ENCODE measurements at regions not wholly inside any gene's neighbourhood (a gene's known extent, or its start where the extent isn't known, plus 50 kb on each side); places are given as distances from the start of the nearest gene placed in this dataset.
"Not testable (repeated sequence)": the region's sequence is repeated elsewhere in the genome, so short reads cannot be mapped to it uniquely, and the experiment has no call there.

DNA sequence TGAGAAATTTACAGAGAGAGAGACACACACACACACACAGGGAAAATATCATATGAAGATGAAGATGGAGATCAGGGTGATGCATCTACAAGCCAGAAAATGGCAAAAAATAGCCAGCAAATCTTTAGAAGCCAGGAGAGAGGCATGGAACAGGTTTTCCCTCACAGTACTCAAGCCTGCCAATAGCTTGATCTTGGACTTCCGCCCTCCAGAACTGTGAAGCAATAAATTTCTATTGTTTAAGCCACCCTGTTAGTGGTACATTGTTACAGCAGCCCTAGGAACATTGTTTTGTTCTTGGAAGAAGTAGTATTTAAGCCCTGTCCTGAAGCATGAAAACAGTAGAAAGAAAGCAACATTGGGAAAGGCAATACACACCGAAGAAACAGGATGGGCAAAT lies 292.0 kb upstream of the LRP1B start:
- Mint-ChIP-seq H3K36me3 (ENCODE audit: low read depth) (no peaks in the 10 kb centered on the region), H3K27me3 (no peaks in the 10 kb centered on the region), H3K4me1 (no peaks in the 10 kb centered on the region), H3K4me3 (no peak overlapping the region), H3K9me3 (no peaks in the 10 kb centered on the region), H3K27ac (no peak overlapping the region)
- POLR2A ChIA-PET, result no interaction called here
- CTCF ChIA-PET, result no interaction called here
- no peak for DNase-seq

DNA sequence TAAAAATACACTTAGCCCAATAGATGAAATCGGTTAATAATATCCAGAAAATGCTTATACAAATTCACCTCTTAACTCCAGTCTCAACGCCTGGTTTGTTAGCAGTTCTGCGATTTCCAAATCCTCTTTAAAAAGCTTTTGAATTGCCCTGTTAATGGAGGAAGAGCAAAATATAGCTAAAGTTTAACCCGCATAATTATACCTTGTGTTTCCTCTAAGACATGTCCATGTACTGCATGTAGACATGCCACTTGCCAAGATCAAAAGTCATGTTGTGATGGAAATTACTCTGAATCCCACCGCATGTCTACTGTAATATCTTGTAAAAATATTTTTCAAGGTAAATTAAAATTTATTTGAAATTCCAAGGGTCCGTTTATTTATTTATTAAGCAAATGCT lies 291.2 kb upstream of the LRP1B start:
- Mint-ChIP-seq H3K9me3 (no peaks in the 10 kb centered on the region), H3K4me3 (no peak overlapping the region), H3K27me3 (no peaks in the 10 kb centered on the region), H3K36me3 (ENCODE audit: low read depth) (no peaks in the 10 kb centered on the region), H3K27ac (no peak overlapping the region), H3K4me1 (no peaks in the 10 kb centered on the region)
- CTCF ChIA-PET, result no interaction called here
- DNase-seq, result no peak
- POLR2A ChIA-PET, result no interaction called here

DNA sequence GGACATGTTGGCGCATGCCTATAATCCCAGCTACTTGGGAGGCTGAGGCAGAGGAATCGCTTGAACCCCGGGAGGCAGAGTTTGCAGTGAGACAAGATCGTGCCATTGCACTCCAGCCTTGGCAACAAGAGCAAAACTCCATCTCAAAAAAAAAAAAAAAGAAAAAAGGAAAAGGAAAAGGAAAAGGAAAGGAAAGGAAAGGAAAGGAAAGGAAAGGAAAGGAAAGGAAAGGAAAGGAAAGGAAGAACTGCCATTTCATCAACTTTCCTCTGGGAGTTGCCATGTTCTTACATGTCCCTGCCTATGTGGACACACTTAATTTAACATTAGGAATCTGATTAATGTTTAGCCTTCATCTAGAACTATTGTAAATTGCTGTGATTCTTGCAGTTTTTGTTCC lies 287.9 kb upstream of the LRP1B start:
- CTCF ChIA-PET; H3K27ac Mint-ChIP-seq; H3K27me3 Mint-ChIP-seq; H3K9me3 Mint-ChIP-seq; H3K4me1 Mint-ChIP-seq; POLR2A ChIA-PET; H3K36me3 Mint-ChIP-seq (ENCODE audit: low read depth); DNase-seq; H3K4me3 Mint-ChIP-seq: not testable (repeated sequence)

DNA sequence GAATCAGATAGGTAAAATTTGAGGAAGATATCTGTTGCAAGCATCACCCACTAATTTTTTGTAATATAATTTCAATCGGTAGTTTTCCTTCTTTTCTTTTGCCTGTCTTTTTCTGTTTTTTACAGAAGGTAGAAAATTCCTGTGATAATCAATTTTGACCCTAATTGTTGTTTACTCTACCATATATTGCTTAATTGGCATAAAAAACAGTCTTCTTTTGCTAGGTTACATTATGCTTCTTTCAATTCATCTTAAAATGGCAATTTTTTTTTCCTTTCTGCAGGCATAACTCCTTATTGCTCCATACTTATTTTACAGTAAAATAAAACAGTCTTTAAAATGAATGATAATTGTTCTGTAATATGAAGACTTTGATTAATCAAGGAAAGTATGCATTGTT lies 286.2 kb upstream of the LRP1B start:
- DNase-seq, result no peak
- CTCF ChIA-PET, result no interaction called here
- H3K4me1 Mint-ChIP-seq, result no peaks in the 10 kb centered on the region
- H3K27me3 Mint-ChIP-seq, result no peaks in the 10 kb centered on the region
- POLR2A ChIA-PET, result no interaction called here
- no peak overlapping the region for H3K27ac Mint-ChIP-seq
- no peaks in the 10 kb centered on the region for H3K9me3 Mint-ChIP-seq
- H3K4me3 Mint-ChIP-seq, result no peak overlapping the region
- H3K36me3 Mint-ChIP-seq (ENCODE audit: low read depth), result no peaks in the 10 kb centered on the region

DNA sequence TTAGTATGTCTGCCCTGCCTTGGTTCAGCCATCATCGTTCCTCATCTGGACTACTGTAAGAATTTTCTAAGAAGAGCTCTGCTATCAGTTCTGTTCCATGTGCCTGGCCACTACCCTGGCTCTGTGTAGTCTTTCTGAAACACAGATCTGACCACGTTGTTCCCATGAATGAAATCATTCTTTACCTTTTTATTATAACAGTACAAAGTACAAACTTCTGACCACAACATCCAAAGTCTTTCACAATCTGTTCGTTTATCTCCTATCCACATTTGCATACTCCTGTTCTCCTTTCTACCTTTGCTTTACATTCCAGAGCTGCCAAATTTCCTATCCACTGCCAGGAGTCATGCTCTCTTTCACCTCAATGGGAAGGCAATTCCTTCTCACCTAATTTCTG lies 284.6 kb upstream of the LRP1B start:
- POLR2A ChIA-PET, result no interaction called here
- CTCF ChIA-PET, result no interaction called here
- H3K4me1 Mint-ChIP-seq, result no peaks in the 10 kb centered on the region

GRCh38 chr2:142398212-142398611 lies 267.4 kb upstream of the LRP1B start:
- H3K4me1 Mint-ChIP-seq, result no peaks in the 10 kb centered on the region
- no peaks in the 10 kb centered on the region for H3K27me3 Mint-ChIP-seq
- DNase-seq, result no peak
- no peak overlapping the region for H3K27ac Mint-ChIP-seq
- POLR2A ChIA-PET, result no interaction called here
- H3K4me3 Mint-ChIP-seq, result no peak overlapping the region
- H3K9me3 Mint-ChIP-seq, result peaks cover 20% of the 10 kb centered on the region
- H3K36me3 Mint-ChIP-seq (ENCODE audit: low read depth), result no peaks in the 10 kb centered on the region
- CTCF ChIA-PET, result no interaction called here

More for the DNA sequence above, 284.6 kb upstream of the LRP1B start:
- no peak for DNase-seq
- Mint-ChIP-seq H3K9me3 (no peaks in the 10 kb centered on the region), H3K27ac (no peak overlapping the region), H3K36me3 (ENCODE audit: low read depth) (no peaks in the 10 kb centered on the region), H3K27me3 (no peaks in the 10 kb centered on the region), H3K4me3 (no peak overlapping the region)

DNA sequence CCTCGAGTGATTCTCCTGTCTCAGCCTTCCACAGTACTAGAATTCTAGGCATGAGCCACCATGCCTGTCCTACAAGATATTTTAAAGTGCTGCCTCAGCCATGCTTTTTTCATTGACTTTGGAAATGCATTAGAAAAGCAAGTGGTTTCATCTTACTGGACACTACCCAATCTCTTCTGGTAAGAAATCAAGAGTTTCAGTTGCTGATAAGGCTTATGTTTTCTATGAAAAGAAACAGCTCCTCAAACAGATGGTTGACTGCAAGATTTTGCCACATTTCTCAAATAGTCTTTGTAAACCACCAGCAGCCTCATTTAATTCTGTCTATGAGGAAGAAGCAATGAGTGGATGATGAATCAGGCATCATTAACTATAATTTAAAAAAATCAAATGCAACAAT lies 264.5 kb upstream of the LRP1B start:
- H3K4me3 Mint-ChIP-seq, result no peak overlapping the region
- H3K27me3 Mint-ChIP-seq, result no peaks in the 10 kb centered on the region
- H3K4me1 Mint-ChIP-seq, result no peaks in the 10 kb centered on the region
- CTCF ChIA-PET, result no interaction called here
- no peak for DNase-seq
- H3K36me3 Mint-ChIP-seq (ENCODE audit: low read depth), result no peaks in the 10 kb centered on the region
- H3K9me3 Mint-ChIP-seq, result peaks cover 14% of the 10 kb centered on the region
- POLR2A ChIA-PET, result no interaction called here
- no peak overlapping the region for H3K27ac Mint-ChIP-seq

DNA sequence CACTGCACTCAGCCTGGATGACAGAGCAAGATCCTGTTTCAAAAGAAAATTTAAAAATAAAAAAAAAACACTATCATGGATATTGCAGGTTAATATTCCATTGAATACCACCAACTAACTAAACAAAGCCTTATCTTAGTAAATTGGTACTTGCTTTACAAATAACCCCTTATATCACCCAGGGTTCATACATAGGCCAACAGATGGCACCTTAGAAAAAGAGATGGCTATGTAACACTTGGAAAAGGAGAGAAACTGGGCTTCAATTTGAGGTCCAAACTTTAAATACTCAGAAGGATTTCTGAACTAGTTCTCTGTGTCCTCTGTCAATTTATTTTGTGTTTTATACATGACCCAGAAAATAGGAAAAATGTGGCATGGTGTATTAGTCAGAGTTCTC lies 249.6 kb upstream of the LRP1B start:
- Mint-ChIP-seq H3K36me3 (ENCODE audit: low read depth) (no peaks in the 10 kb centered on the region), H3K27me3 (no peaks in the 10 kb centered on the region), H3K4me3 (no peak overlapping the region), H3K27ac (no peak overlapping the region), H3K4me1 (no peaks in the 10 kb centered on the region), H3K9me3 (no peaks in the 10 kb centered on the region)
- no peak for DNase-seq
- CTCF ChIA-PET, result no interaction called here
- POLR2A ChIA-PET, result no interaction called here

DNA sequence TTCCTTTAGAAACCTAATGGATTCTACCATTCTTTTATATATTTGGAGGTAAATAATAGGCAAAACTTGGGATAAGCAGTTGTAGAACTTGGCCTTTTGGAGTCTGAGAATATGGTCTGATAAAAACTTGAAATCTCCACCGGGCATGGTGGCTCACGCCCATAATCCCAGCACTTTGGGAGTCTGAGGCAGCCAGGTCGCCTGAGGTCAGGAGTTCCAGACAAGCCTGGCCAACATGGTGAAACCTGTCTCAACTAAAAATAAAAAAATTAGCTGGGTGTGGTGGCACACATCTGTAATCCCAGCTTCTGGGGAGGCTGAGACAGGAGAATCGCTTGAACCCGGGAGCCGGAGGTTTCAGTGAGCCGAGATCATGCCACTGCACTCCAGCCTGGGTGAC lies 231.3 kb upstream of the LRP1B start:
- H3K27ac Mint-ChIP-seq; H3K9me3 Mint-ChIP-seq; H3K36me3 Mint-ChIP-seq (ENCODE audit: low read depth); H3K27me3 Mint-ChIP-seq; POLR2A ChIA-PET; H3K4me3 Mint-ChIP-seq; H3K4me1 Mint-ChIP-seq; CTCF ChIA-PET; DNase-seq: not testable (repeated sequence)

DNA sequence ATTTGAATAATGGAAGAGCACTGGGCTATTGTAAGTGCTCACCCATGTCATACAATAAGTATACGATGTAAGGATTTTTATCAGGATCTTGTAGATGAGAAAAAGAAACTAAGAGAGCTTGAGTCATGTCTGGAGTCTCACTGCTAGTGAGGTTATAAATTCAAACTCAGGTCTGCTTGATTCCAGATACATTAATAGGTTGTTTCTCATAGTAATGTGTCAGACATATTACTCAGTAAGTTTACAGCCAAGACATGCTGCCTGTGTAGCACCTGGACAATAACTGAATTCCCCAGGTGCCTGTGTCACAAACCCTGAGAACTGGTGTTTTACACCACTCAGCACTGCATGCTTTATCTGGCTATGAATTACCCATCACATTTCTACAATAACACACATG lies 216.9 kb upstream of the LRP1B start:
- DNase-seq, result no peak
- no peak overlapping the region for H3K4me3 Mint-ChIP-seq
- no peak overlapping the region for H3K27ac Mint-ChIP-seq
- no peaks in the 10 kb centered on the region for H3K4me1 Mint-ChIP-seq
- H3K27me3 Mint-ChIP-seq, result no peaks in the 10 kb centered on the region
- POLR2A ChIA-PET, result no interaction called here
- CTCF ChIA-PET, result no interaction called here
- H3K36me3 Mint-ChIP-seq (ENCODE audit: low read depth), result no peaks in the 10 kb centered on the region
- no peaks in the 10 kb centered on the region for H3K9me3 Mint-ChIP-seq

- H3K27ac Mint-ChIP-seq, result no peak overlapping the region
- DNase-seq, result no peak
- POLR2A ChIA-PET, result no interaction called here
- H3K27me3 Mint-ChIP-seq, result no peaks in the 10 kb centered on the region
- H3K4me1 Mint-ChIP-seq, result no peaks in the 10 kb centered on the region
- CTCF ChIA-PET, result no interaction called here
- peaks cover 2% of the 10 kb centered on the region for H3K9me3 Mint-ChIP-seq
- no peak overlapping the region for H3K4me3 Mint-ChIP-seq
- H3K36me3 Mint-ChIP-seq (ENCODE audit: low read depth), result no peaks in the 10 kb centered on the region
Observed at GRCh38 chr2:142339261-142339660, 208.4 kb upstream of the LRP1B start.

DNA sequence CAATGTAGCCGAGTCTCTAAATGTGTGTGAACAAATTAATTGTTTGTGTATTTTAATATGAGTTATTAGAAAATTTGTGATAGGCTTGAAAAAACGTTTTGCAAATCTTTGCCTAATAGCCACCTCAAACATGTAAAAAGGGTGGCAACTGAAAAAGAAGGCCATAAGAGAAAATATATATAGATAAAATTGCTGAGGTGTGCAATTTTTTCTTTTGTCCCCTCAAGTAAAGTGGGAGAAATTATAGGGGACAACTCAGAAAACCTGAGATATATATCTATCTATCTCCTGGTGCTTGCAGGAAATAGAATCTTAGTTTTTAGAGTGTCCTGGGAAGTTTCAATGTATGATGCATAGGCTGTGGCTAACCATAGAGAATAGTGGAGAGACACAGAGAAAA lies 201.4 kb upstream of the LRP1B start:
- H3K36me3 Mint-ChIP-seq (ENCODE audit: low read depth), result no peaks in the 10 kb centered on the region
- DNase-seq, result no peak
- no peaks in the 10 kb centered on the region for H3K4me1 Mint-ChIP-seq
- no peaks in the 10 kb centered on the region for H3K9me3 Mint-ChIP-seq
- H3K27ac Mint-ChIP-seq, result no peak overlapping the region
- H3K4me3 Mint-ChIP-seq, result no peak overlapping the region
- POLR2A ChIA-PET, result no interaction called here
- CTCF ChIA-PET, result no interaction called here
- no peaks in the 10 kb centered on the region for H3K27me3 Mint-ChIP-seq

GRCh38 chr2:142330458-142330857 lies 199.6 kb upstream of the LRP1B start:
- ChIA-PET POLR2A (no interaction called here), CTCF (no interaction called here)
- no peak overlapping the region for H3K4me3 Mint-ChIP-seq
- no peak overlapping the region for H3K27ac Mint-ChIP-seq
- no peaks in the 10 kb centered on the region for H3K36me3 Mint-ChIP-seq (ENCODE audit: low read depth)
- no peak for DNase-seq
- no peaks in the 10 kb centered on the region for H3K9me3 Mint-ChIP-seq
- no peaks in the 10 kb centered on the region for H3K4me1 Mint-ChIP-seq
- no peaks in the 10 kb centered on the region for H3K27me3 Mint-ChIP-seq

GRCh38 chr2:142325870-142326269 lies 195.1 kb upstream of the LRP1B start:
- Mint-ChIP-seq H3K4me1 (no peaks in the 10 kb centered on the region), H3K9me3 (no peaks in the 10 kb centered on the region), H3K27me3 (no peaks in the 10 kb centered on the region), H3K36me3 (ENCODE audit: low read depth) (no peaks in the 10 kb centered on the region), H3K27ac (no peak overlapping the region), H3K4me3 (no peak overlapping the region)
- CTCF ChIA-PET, result no interaction called here
- no peak for DNase-seq
- POLR2A ChIA-PET, result no interaction called here

GRCh38 chr2:142323206-142323605 lies 192.4 kb upstream of the LRP1B start:
- peaks cover 2% of the 10 kb centered on the region for H3K9me3 Mint-ChIP-seq

More at GRCh38 chr2:142323206-142323605, 192.4 kb upstream of the LRP1B start:
- Mint-ChIP-seq H3K27ac (no peak overlapping the region), H3K4me3 (no peak overlapping the region), H3K4me1 (no peaks in the 10 kb centered on the region), H3K27me3 (no peaks in the 10 kb centered on the region), H3K36me3 (ENCODE audit: low read depth) (no peaks in the 10 kb centered on the region)
- CTCF ChIA-PET, result no interaction called here
- POLR2A ChIA-PET, result no interaction called here
- no peak for DNase-seq
